ENCODE measurements at regions not wholly inside any gene's neighbourhood (a gene's known extent, or its start where the extent isn't known, plus 50 kb on each side); places are given as distances from the start of the nearest gene placed in this dataset.
A peak's percentile ranks its signal among the peaks of the same experiment; 100 is the strongest.

GRCh38 chr4:182014164-182014563, 229.0 kb upstream of the TENM3 start:
- no peak overlapping the region for H3K27ac ChIP-seq (ENCODE audit: low read depth, low read length)
- H3K9me3 ChIP-seq (ENCODE audit: insufficient read depth, low read depth, low read length): no peaks in the 10 kb centered on the region
- no peaks in the 10 kb centered on the region for H3K27me3 ChIP-seq (ENCODE audit: insufficient read depth, low read length)
- no peak overlapping the region for H2BK12ac ChIP-seq (ENCODE audit: low read length)
- H3K79me1 ChIP-seq (ENCODE audit: low read length): peaks cover 2% of the 10 kb centered on the region
- H4K91ac ChIP-seq (ENCODE audit: low read depth, low read length): no peak overlapping the region
- no peak overlapping the region for H4K8ac ChIP-seq (ENCODE audit: low read depth, low read length)
- H2BK5ac ChIP-seq (ENCODE audit: low read depth, low read length, poor library complexity): no peak overlapping the region
- no peak overlapping the region for H3K4ac ChIP-seq (ENCODE audit: low read depth, low read length)
- WGBS (ENCODE audit: extremely low coverage, insufficient coverage, insufficient read length): no CpG with 5 or more reads among the region's 5 CpGs
- no peak overlapping the region for H2AK5ac ChIP-seq (ENCODE audit: low read length)
- DNase-seq: no peak
- H3K36me3 ChIP-seq (ENCODE audit: control insufficient read depth in 1 of 2, insufficient read depth in 2 of 2, low read length in 2 of 2): no peaks in the 10 kb centered on the region
- H2BK120ac ChIP-seq (ENCODE audit: insufficient read depth, low read length, poor library complexity): no peak overlapping the region
- H3K4me3 ChIP-seq (ENCODE audit: low read depth, low read length): no peak overlapping the region
- H3K18ac ChIP-seq (ENCODE audit: low read length): no peak overlapping the region
- H3K9ac ChIP-seq (ENCODE audit: low read length): no peak overlapping the region
- H2AFZ ChIP-seq (ENCODE audit: insufficient read depth, low read length, poor library complexity): no peak overlapping the region
- H3K14ac ChIP-seq (ENCODE audit: low read length): no peak overlapping the region
- peaks cover 2% of the 10 kb centered on the region for H3K79me2 ChIP-seq (ENCODE audit: control insufficient read depth, insufficient read depth, low read length, poor library complexity)
- no peak overlapping the region for H4K12ac ChIP-seq (ENCODE audit: low read depth, low read length)
- peaks cover 3% of the 10 kb centered on the region in 2 experiments for H3K4me1 ChIP-seq (ENCODE audit: control insufficient read depth in 1 of 2, insufficient read depth in 2 of 2, low read length in 2 of 2)
- H3K23ac ChIP-seq (ENCODE audit: low read length): no peak overlapping the region
- H3K4me2 ChIP-seq (ENCODE audit: low read length): no peak overlapping the region

GRCh38 chr4:182015014-182015413, 228.2 kb upstream of the TENM3 start:
- Histone ChIP-seq H3K4me2 (ENCODE audit: low read length) (no peak overlapping the region), H3K79me2 (ENCODE audit: control insufficient read depth, insufficient read depth, low read length, poor library complexity) (peaks cover 2% of the 10 kb centered on the region), H3K23ac (ENCODE audit: low read length) (no peak overlapping the region), H3K4me3 (ENCODE audit: low read depth, low read length) (no peak overlapping the region), H4K12ac (ENCODE audit: low read depth, low read length) (no peak overlapping the region), H2BK120ac (ENCODE audit: insufficient read depth, low read length, poor library complexity) (no peak overlapping the region), H3K4ac (ENCODE audit: low read depth, low read length) (no peak overlapping the region), H3K79me1 (ENCODE audit: low read length) (peaks cover 2% of the 10 kb centered on the region), H3K27me3 (ENCODE audit: insufficient read depth, low read length) (no peaks in the 10 kb centered on the region), H3K9ac (ENCODE audit: low read length) (no peak overlapping the region), H3K36me3 (ENCODE audit: control insufficient read depth in 1 of 2, insufficient read depth in 2 of 2, low read length in 2 of 2) (no peaks in the 10 kb centered on the region), H3K9me3 (ENCODE audit: insufficient read depth, low read depth, low read length) (no peaks in the 10 kb centered on the region), H4K8ac (ENCODE audit: low read depth, low read length) (no peak overlapping the region), H2BK12ac (ENCODE audit: low read length) (peak overlapping the region; percentile 30), H4K91ac (ENCODE audit: low read depth, low read length) (no peak overlapping the region), H2AFZ (ENCODE audit: insufficient read depth, low read length, poor library complexity) (no peak overlapping the region), H3K4me1 (ENCODE audit: control insufficient read depth in 1 of 2, insufficient read depth in 2 of 2, low read length in 2 of 2) (peaks cover 3% of the 10 kb centered on the region in 2 experiments), H2AK5ac (ENCODE audit: low read length) (no peak overlapping the region), H2BK5ac (ENCODE audit: low read depth, low read length, poor library complexity) (peak overlapping the region; percentile 2), H3K27ac (ENCODE audit: low read depth, low read length) (no peak overlapping the region), H3K14ac (ENCODE audit: low read length) (no peak overlapping the region), H3K18ac (ENCODE audit: low read length) (no peak overlapping the region)
- DNase-seq: no peak
- no CpG with 5 or more reads among the region's 11 CpGs for WGBS (ENCODE audit: extremely low coverage, insufficient coverage, insufficient read length)

- Histone ChIP-seq H3K14ac (ENCODE audit: low read length) (no peak overlapping the region), H3K4me2 (ENCODE audit: low read length) (no peak overlapping the region), H3K18ac (ENCODE audit: low read length) (no peak overlapping the region), H2BK120ac (ENCODE audit: insufficient read depth, low read length, poor library complexity) (no peak overlapping the region), H3K9me3 (ENCODE audit: insufficient read depth, low read depth, low read length) (no peaks in the 10 kb centered on the region), H3K9ac (ENCODE audit: low read length) (no peak overlapping the region), H3K36me3 (ENCODE audit: control insufficient read depth in 1 of 2, insufficient read depth in 2 of 2, low read length in 2 of 2) (no peaks in the 10 kb centered on the region), H4K91ac (ENCODE audit: low read depth, low read length) (no peak overlapping the region), H3K27me3 (ENCODE audit: insufficient read depth, low read length) (no peaks in the 10 kb centered on the region), H2AFZ (ENCODE audit: insufficient read depth, low read length, poor library complexity) (no peak overlapping the region), H3K79me2 (ENCODE audit: control insufficient read depth, insufficient read depth, low read length, poor library complexity) (peaks cover 2% of the 10 kb centered on the region), H4K8ac (ENCODE audit: low read depth, low read length) (no peak overlapping the region), H2AK5ac (ENCODE audit: low read length) (no peak overlapping the region), H3K4me1 (ENCODE audit: control insufficient read depth in 1 of 2, insufficient read depth in 2 of 2, low read length in 2 of 2) (peaks cover 3% of the 10 kb centered on the region in 2 experiments), H3K4me3 (ENCODE audit: low read depth, low read length) (no peak overlapping the region), H2BK12ac (ENCODE audit: low read length) (no peak overlapping the region), H3K23ac (ENCODE audit: low read length) (no peak overlapping the region), H3K27ac (ENCODE audit: low read depth, low read length) (no peak overlapping the region), H4K12ac (ENCODE audit: low read depth, low read length) (no peak overlapping the region), H2BK5ac (ENCODE audit: low read depth, low read length, poor library complexity) (no peak overlapping the region), H3K4ac (ENCODE audit: low read depth, low read length) (no peak overlapping the region), H3K79me1 (ENCODE audit: low read length) (peaks cover 2% of the 10 kb centered on the region)
- DNase-seq: peak in 1 of 2 donors; percentile 6
- WGBS (ENCODE audit: extremely low coverage, insufficient coverage, insufficient read length): no CpG with 5 or more reads among the region's 6 CpGs
Measured at GRCh38 chr4:182015893-182016292, 227.3 kb upstream of the TENM3 start.

GRCh38 chr4:182017038-182017437, 226.2 kb upstream of the TENM3 start:
- no peaks in the 10 kb centered on the region for H3K9me3 ChIP-seq (ENCODE audit: insufficient read depth, low read depth, low read length)
- H2BK120ac ChIP-seq (ENCODE audit: insufficient read depth, low read length, poor library complexity): peak overlapping the region; percentile 90
- H3K14ac ChIP-seq (ENCODE audit: low read length): no peak overlapping the region
- H3K27ac ChIP-seq (ENCODE audit: low read depth, low read length): no peak overlapping the region
- H4K8ac ChIP-seq (ENCODE audit: low read depth, low read length): peak overlapping the region; percentile 73
- H2BK12ac ChIP-seq (ENCODE audit: low read length): peak overlapping the region; percentile 99
- H3K27me3 ChIP-seq (ENCODE audit: insufficient read depth, low read length): no peaks in the 10 kb centered on the region
- H3K4ac ChIP-seq (ENCODE audit: low read depth, low read length): no peak overlapping the region
- H3K4me1 ChIP-seq (ENCODE audit: control insufficient read depth in 1 of 2, insufficient read depth in 2 of 2, low read length in 2 of 2): peaks cover 3% of the 10 kb centered on the region in 2 experiments
- no peak overlapping the region for H3K4me3 ChIP-seq (ENCODE audit: low read depth, low read length)
- no peak overlapping the region for H4K12ac ChIP-seq (ENCODE audit: low read depth, low read length)
- H4K91ac ChIP-seq (ENCODE audit: low read depth, low read length): peak overlapping the region; percentile 62
- H3K9ac ChIP-seq (ENCODE audit: low read length): no peak overlapping the region
- no peak overlapping the region for H2AFZ ChIP-seq (ENCODE audit: insufficient read depth, low read length, poor library complexity)
- H3K4me2 ChIP-seq (ENCODE audit: low read length): no peak overlapping the region
- H3K36me3 ChIP-seq (ENCODE audit: control insufficient read depth in 1 of 2, insufficient read depth in 2 of 2, low read length in 2 of 2): no peaks in the 10 kb centered on the region
- peak overlapping the region; percentile 89 for H2AK5ac ChIP-seq (ENCODE audit: low read length)
- H3K79me2 ChIP-seq (ENCODE audit: control insufficient read depth, insufficient read depth, low read length, poor library complexity): peaks cover 2% of the 10 kb centered on the region
- peaks cover 2% of the 10 kb centered on the region for H3K79me1 ChIP-seq (ENCODE audit: low read length)
- peak overlapping the region; percentile 73 for H2BK5ac ChIP-seq (ENCODE audit: low read depth, low read length, poor library complexity)
- DNase-seq: no peak
- H3K18ac ChIP-seq (ENCODE audit: low read length): peak overlapping the region; percentile 88
- WGBS (ENCODE audit: extremely low coverage, insufficient coverage, insufficient read length): no CpG with 5 or more reads among the region's 5 CpGs
- H3K23ac ChIP-seq (ENCODE audit: low read length): no peak overlapping the region
